B cell (primary cell): ENCODE measurements at regions not wholly inside any gene's neighbourhood (a gene's known extent, or its start where the extent isn't known, plus 50 kb on each side); places are given as distances from the start of the nearest gene placed in this dataset.
"Not testable (repeated sequence)": the region's sequence is repeated elsewhere in the genome, so short reads cannot be mapped to it uniquely, and the experiment has no call there.

Experiments used
- ATAC-seq: fragments of 200-7000 bp; cut with Tn5 transposase; one replicate; pipeline ENCODE4 v1.10.0; 2021; ENCODE audit warnings: low read depth, mild to moderate bottlenecking, moderate number of reproducible peaks, moderate library complexity
- CTCF ChIA-PET: fragments of 350-600 bp; sonication (Branson Sonifier 250); formaldehyde crosslinking; loops from one replicate; lab custom pipeline; 2021; ENCODE audit warnings: antibody characterized with exemption, inconsistent platforms; lab: Charles Lee
- POLR2A ChIA-PET: fragments of 350-600 bp; sonication (Branson Sonifier 250); formaldehyde crosslinking; loops from one replicate; lab custom pipeline; 2021; ENCODE audit warnings: antibody characterized with exemption; lab: Charles Lee
- DNase-seq: peaks from one replicate; pipeline ENCODE4 v3.0.0; 2013
- H2AFZ ChIP-seq: 2 replicates; pipeline ENCODE4 v1.6.1; 2012; ENCODE audit warnings: mild to moderate bottlenecking, low read depth, low read length; ENCODE audit not compliant: insufficient read depth, poor library complexity, severe bottlenecking
- H3K27ac ChIP-seq, 2 donors: 1 replicate in 1 of 2; 2 replicates in 1 of 2; pipeline ENCODE4 v1.5.1; 2012 to 2013; ENCODE audit warnings: low read length in 2 of 2, mild to moderate bottlenecking in 2 of 2, moderate library complexity in 1 of 2
- H3K27me3 ChIP-seq, 4 experiments: fragments of 200-600 bp in 1 of 4; sonication (generic) in 1 of 4; replicated peaks in 1 of 4; 1 replicate in 2 of 4; 2 replicates in 2 of 4; pipeline versions ENCODE4 v1.6.1 to v1.7.0; 2013 to 2016; ENCODE audit warnings: low read length in 3 of 4, mild to moderate bottlenecking in 2 of 4, mixed read lengths in 1 of 4, moderate library complexity in 1 of 4; ENCODE audit not compliant: insufficient read depth in 4 of 4, control insufficient read depth in 3 of 4; ENCODE audit errors: control extremely low read depth in 1 of 4
- H3K36me3 ChIP-seq, 2 experiments: replicated peaks in 1 of 2; 1 replicate in 1 of 2; 2 replicates in 1 of 2; pipeline versions ENCODE4 v1.6.1 to v1.7.1; 2013; ENCODE audit warnings: low read length in 1 of 2; ENCODE audit not compliant: insufficient read depth in 2 of 2, control insufficient read depth in 1 of 2; ENCODE audit errors: control extremely low read depth in 1 of 2, extremely low read depth in 1 of 2
- H3K4me1 ChIP-seq, 2 donors: fragments of 200-600 bp in 1 of 2; sonication (generic) in 1 of 2; 1 replicate in 1 of 2; 2 replicates in 1 of 2; pipeline versions ENCODE4 v1.5.1 to v1.6.1; 2013 to 2017; ENCODE audit warnings: low read length in 2 of 2; ENCODE audit not compliant: control insufficient read depth in 2 of 2, insufficient read depth in 2 of 2
- H3K4me2 ChIP-seq: replicated peaks from 2 replicates; pipeline ENCODE3; 2012; ENCODE audit warnings: mild to moderate bottlenecking, low read depth, low read length; ENCODE audit not compliant: poor library complexity, severe bottlenecking
- H3K4me3 ChIP-seq, 5 experiments: fragments of 200-600 bp in 1 of 5; sonication (generic) in 1 of 5; 1 replicate in 3 of 5; 2 replicates in 2 of 5; pipeline versions ENCODE4 v1.5.1 to v1.7.0; 2011 to 2016; ENCODE audit warnings: low read length in 4 of 5, mild to moderate bottlenecking in 4 of 5, low read depth in 2 of 5, control low read depth in 1 of 5, moderate library complexity in 1 of 5; ENCODE audit not compliant: insufficient read depth in 1 of 5; ENCODE audit errors: control extremely low read depth in 1 of 5, extremely low read depth in 1 of 5
- H3K79me2 ChIP-seq: fragments of 200-600 bp; sonication (generic); one replicate; pipeline ENCODE4 v1.6.0; 2016; ENCODE audit warnings: low read length; ENCODE audit not compliant: control insufficient read depth, insufficient read depth
- H3K9ac ChIP-seq: fragments of 200-600 bp; sonication (generic); 2 replicates; pipeline ENCODE4 v1.6.1; 2017; ENCODE audit warnings: mild to moderate bottlenecking, low read length, moderate library complexity
- H3K9me3 ChIP-seq, 3 donors: one replicate each; pipeline versions ENCODE4 v1.6.1 to v1.7.1; 2013; ENCODE audit warnings: low read length in 2 of 3; ENCODE audit not compliant: control insufficient read depth in 2 of 3, insufficient read depth in 1 of 3; ENCODE audit errors: control extremely low read depth in 1 of 3
- H4K20me1 ChIP-seq: 2 replicates; pipeline ENCODE4 v1.6.0; 2012; ENCODE audit warnings: mild to moderate bottlenecking, low read length; ENCODE audit not compliant: insufficient read depth, control insufficient read depth, poor library complexity, severe bottlenecking
- H3K27ac Mint-ChIP-seq: one replicate; pipeline ENCODE4 v1.8.0; 2021; ENCODE audit warnings: mixed read lengths
- H3K27me3 Mint-ChIP-seq: one replicate; pipeline ENCODE4 v1.8.0; 2021; ENCODE audit warnings: mixed read lengths
- H3K4me1 Mint-ChIP-seq: one replicate; pipeline ENCODE4 v1.8.0; 2021; ENCODE audit warnings: mixed read lengths
- H3K4me3 Mint-ChIP-seq: one replicate; pipeline ENCODE4 v1.8.0; 2021; ENCODE audit warnings: mixed read lengths
- H3K9me3 Mint-ChIP-seq: one replicate; pipeline ENCODE4 v1.8.0; 2022; ENCODE audit warnings: mixed read lengths; ENCODE audit not compliant: insufficient read depth
- CTCF ChIP-seq: fragments of 200-600 bp; IDR thresholded peaks from one replicate; pipeline ENCODE4 v1.8.0; 2022; ENCODE audit warnings: antibody characterized with exemption, mild to moderate bottlenecking
- EZH2 ChIP-seq: IDR thresholded peaks from 2 replicates; pipeline ENCODE4 v1.6.1; 2012; ENCODE audit warnings: borderline replicate concordance, low read depth, mild to moderate bottlenecking, moderate library complexity, low read length; ENCODE audit not compliant: insufficient read depth, poor library complexity, severe bottlenecking
- WGBS: methylation state at CpG from one replicate; pipeline ENCODE4 v1.1.5; 2013; ENCODE audit warnings: missing lambda C conversion rate; ENCODE audit not compliant: insufficient coverage; 5-methylcytosine and 5-hydroxymethylcytosine counted together
- intact Hi-C: fragments of 100-400 bp; cut with micrococcal nuclease; formaldehyde crosslinking; loops from one replicate; pipeline ENCODE4 v1.10.0; 2022

GRCh38 chrX:85765651-85766050, 281.7 kb downstream of the CHM start:
- no peak overlapping the region for H3K4me3 Mint-ChIP-seq
- intact Hi-C loops = no loop called here
- no CpG with 5 or more reads among the region's 3 CpGs for WGBS

GRCh38 chrX:85723025-85723424, 324.3 kb downstream of the CHM start:
- intact Hi-C loops, H3K9me3 ChIP-seq, H3K4me2 ChIP-seq, H2AFZ ChIP-seq, H3K27ac ChIP-seq, H3K27me3 Mint-ChIP-seq, H3K4me3 Mint-ChIP-seq, H3K79me2 ChIP-seq, H3K9ac ChIP-seq, H3K36me3 ChIP-seq, H3K27me3 ChIP-seq, ATAC-seq, H3K4me1 Mint-ChIP-seq, H3K27ac Mint-ChIP-seq, POLR2A ChIA-PET, CTCF ChIA-PET, H3K4me1 ChIP-seq, H3K4me3 ChIP-seq, H3K9me3 Mint-ChIP-seq, DNase-seq, H4K20me1 ChIP-seq: not testable (repeated sequence)
- no CpG with 5 or more reads among the region's 2 CpGs for WGBS

More at GRCh38 chrX:85765651-85766050, 281.7 kb downstream of the CHM start:
- Histone ChIP-seq H3K9ac (no peak overlapping the region), H3K79me2 (no peaks in the 10 kb centered on the region), H3K36me3 (no peaks in the 10 kb centered on the region), H3K4me3 (no peak overlapping the region), H2AFZ (no peak overlapping the region), H3K9me3 (no peaks in the 10 kb centered on the region), H4K20me1 (no peaks in the 10 kb centered on the region), H3K27me3 (no peaks in the 10 kb centered on the region), H3K4me2 (no peak overlapping the region), H3K27ac (no peak overlapping the region), H3K4me1 (no peaks in the 10 kb centered on the region)
- no peak for TF ChIP-seq EZH2
- TF ChIP-seq CTCF = no peak
- Mint-ChIP-seq H3K4me1 (no peaks in the 10 kb centered on the region), H3K27ac (no peak overlapping the region), H3K9me3 (no peaks in the 10 kb centered on the region), H3K27me3 (no peaks in the 10 kb centered on the region)
- no peak for ATAC-seq
- CTCF ChIA-PET = no interaction called here
- DNase-seq = no peak
- POLR2A ChIA-PET = no interaction called here

- H3K9me3 Mint-ChIP-seq, POLR2A ChIA-PET, intact Hi-C loops, H3K27ac ChIP-seq, CTCF ChIA-PET, DNase-seq, H3K4me1 ChIP-seq, ATAC-seq, H3K27me3 ChIP-seq, H3K36me3 ChIP-seq, H3K9ac ChIP-seq, H3K4me1 Mint-ChIP-seq, H3K4me2 ChIP-seq, H3K4me3 Mint-ChIP-seq, H3K4me3 ChIP-seq, H4K20me1 ChIP-seq, H3K27me3 Mint-ChIP-seq, H3K79me2 ChIP-seq, H3K27ac Mint-ChIP-seq, H2AFZ ChIP-seq: not testable (repeated sequence)
- WGBS = no CpG with 5 or more reads among the region's 1 CpG
- peaks cover 0 to 11% (median 0%) of the 10 kb centered on the region in 3 donors for H3K9me3 ChIP-seq
Observed at GRCh38 chrX:85703233-85703632, 323.8 kb upstream of the POF1B start.
